H1 (cell line): ENCODE measurements at regions not wholly inside any gene's neighbourhood (a gene's known extent, or its start where the extent isn't known, plus 50 kb on each side); places are given as distances from the start of the nearest gene placed in this dataset.

Source experiments
- CTCF ChIA-PET: fragments of 300-600 bp; sonication (Branson Sonifier 250); formaldehyde crosslinking; loops from one replicate; lab custom pipeline; 2021; ENCODE audit not compliant: partially characterized antibody; lab: Charles Lee
- POLR2A ChIA-PET: fragments of 300-600 bp; sonication (Branson Sonifier 250); formaldehyde crosslinking; loops from one replicate; lab custom pipeline; 2021; ENCODE audit warnings: inconsistent platforms; ENCODE audit not compliant: partially characterized antibody; lab: Charles Lee
- DNase-seq, 2 experiments: peaks; one replicate each; pipeline versions ENCODE4 v3.0.0 to v3.0.0-alpha.2; 2010 to 2022; ENCODE audit warnings: low spot score in 2 of 2, low read depth in 1 of 2, mixed read lengths in 1 of 2
- FAIRE-seq: peaks from 2 replicates; lab custom pipeline; 2011; peaks lifted over from hg19 to GRCh38; lab: Jason Lieb, UNC
- H2AFZ ChIP-seq: 2 replicates; pipeline ENCODE4 v1.8.1; 2012; ENCODE audit warnings: low read length, inconsistent platforms
- H2AK5ac ChIP-seq: 2 replicates; pipeline ENCODE4 v1.6.1; 2013; ENCODE audit warnings: low read depth, low read length
- H2BK120ac ChIP-seq: replicated peaks from 2 replicates; pipeline ENCODE3; 2013; ENCODE audit warnings: low read depth, low read length, inconsistent platforms
- H2BK12ac ChIP-seq: 2 replicates; pipeline ENCODE4 v1.6.1; 2013; ENCODE audit warnings: low read depth, low read length
- H2BK15ac ChIP-seq: 2 replicates; pipeline ENCODE4 v1.6.1; 2013; ENCODE audit warnings: low read length
- H2BK20ac ChIP-seq: 2 replicates; pipeline ENCODE4 v1.6.1; 2013; ENCODE audit warnings: low read length
- H2BK5ac ChIP-seq: 2 replicates; pipeline ENCODE4 v1.6.1; 2013; ENCODE audit warnings: low read depth, low read length
- H3K14ac ChIP-seq: 2 replicates; pipeline ENCODE4 v1.6.1; 2013; ENCODE audit warnings: inconsistent platforms; ENCODE audit not compliant: insufficient read length
- H3K18ac ChIP-seq: 2 replicates; pipeline ENCODE4 v1.6.1; 2013; ENCODE audit warnings: low read length; ENCODE audit errors: extremely low read depth
- H3K23ac ChIP-seq: 2 replicates; pipeline ENCODE4 v1.6.1; 2013; ENCODE audit warnings: inconsistent platforms; ENCODE audit not compliant: insufficient read length
- H3K23me2 ChIP-seq: 2 replicates; pipeline ENCODE4 v1.6.1; 2013; ENCODE audit warnings: low read depth, low read length
- H3K27ac ChIP-seq: 2 replicates; pipeline ENCODE4 v1.6.1; 2011; ENCODE audit warnings: low read depth, low read length, inconsistent platforms
- H3K27me3 ChIP-seq, 4 experiments: replicated peaks in 1 of 4; 1 replicate in 1 of 4; 2 replicates in 3 of 4; pipeline versions ENCODE4 v1.6.1 to v1.8.1; 2011 to 2013; ENCODE audit warnings: low read length in 3 of 4, mild to moderate bottlenecking in 3 of 4, inconsistent platforms in 2 of 4, mixed read lengths in 2 of 4, moderate library complexity in 1 of 4; ENCODE audit not compliant: control insufficient read depth in 3 of 4, insufficient read depth in 3 of 4; ENCODE audit errors: extremely low read depth in 1 of 4
- H3K36me3 ChIP-seq, 4 experiments: 2 replicates each; pipeline versions ENCODE4 v1.6.1 to v1.8.1; 2011 to 2013; ENCODE audit warnings: mild to moderate bottlenecking in 4 of 4, low read length in 3 of 4, moderate library complexity in 2 of 4, control low read depth in 1 of 4, inconsistent platforms in 1 of 4; ENCODE audit not compliant: insufficient read depth in 4 of 4, control insufficient read depth in 2 of 4
- H3K4ac ChIP-seq: replicated peaks from 2 replicates; pipeline ENCODE3; 2013; ENCODE audit warnings: low read length, low read depth, mixed read lengths, inconsistent platforms; ENCODE audit not compliant: insufficient read length
- H3K4me1 ChIP-seq, 4 experiments: replicated peaks in 1 of 4; 1 replicate in 1 of 4; 2 replicates in 3 of 4; pipeline versions ENCODE4 v1.6.1 to v1.8.1; 2011 to 2013; ENCODE audit warnings: low read length in 3 of 4, inconsistent platforms in 2 of 4, mixed read lengths in 1 of 4; ENCODE audit not compliant: insufficient read depth in 4 of 4, control insufficient read depth in 3 of 4
- H3K4me2 ChIP-seq, 2 experiments: 2 replicates each; pipeline versions ENCODE4 v1.6.1 to v1.8.1; 2011 to 2013; ENCODE audit warnings: low read depth in 2 of 2, low read length in 2 of 2, control low read depth in 1 of 2, inconsistent platforms in 1 of 2, mild to moderate bottlenecking in 1 of 2; ENCODE audit not compliant: insufficient read depth in 1 of 2
- H3K4me3 ChIP-seq, 4 experiments: fragments of 200-600, 300-600 bp in 1 of 4; sonication (generic), shearing (Covaris generic), sonication (Bioruptor Twin) in 1 of 4; 2 replicates each; pipeline versions ENCODE4 v1.5.1 to v1.8.1; 2011 to 2016; ENCODE audit warnings: low read length in 4 of 4, low read depth in 3 of 4, control low read depth in 2 of 4, inconsistent platforms in 2 of 4, mild to moderate bottlenecking in 2 of 4, mixed read lengths in 1 of 4, moderate library complexity in 1 of 4; ENCODE audit not compliant: insufficient read depth in 2 of 4; ENCODE audit errors: extremely low read depth in 1 of 4
- H3K56ac ChIP-seq: replicated peaks from 2 replicates; pipeline ENCODE3; 2013; ENCODE audit warnings: low read depth, mild to moderate bottlenecking, mixed read lengths, low read length, inconsistent platforms; ENCODE audit not compliant: insufficient read length
- H3K79me1 ChIP-seq: 2 replicates; pipeline ENCODE4 v1.6.1; 2013; ENCODE audit warnings: low read depth, low read length, control low read depth
- H3K79me2 ChIP-seq, 2 experiments: 2 replicates each; pipeline versions ENCODE4 v1.6.1 to v1.8.1; 2012 to 2013; ENCODE audit warnings: low read length in 2 of 2, mild to moderate bottlenecking in 2 of 2, inconsistent platforms in 1 of 2; ENCODE audit not compliant: insufficient read depth in 2 of 2, control insufficient read depth in 1 of 2
- H3K9ac ChIP-seq, 4 experiments: replicated peaks in 1 of 4; 1 replicate in 1 of 4; 2 replicates in 3 of 4; pipeline versions ENCODE4 v1.6.1 to v1.8.1; 2011 to 2013; ENCODE audit warnings: low read depth in 3 of 4, low read length in 3 of 4, control low read depth in 2 of 4, mild to moderate bottlenecking in 2 of 4, moderate library complexity in 2 of 4, inconsistent platforms in 1 of 4; ENCODE audit errors: extremely low read depth in 1 of 4
- H3K9me3 ChIP-seq, 2 experiments: 2 replicates each; pipeline versions ENCODE4 v1.6.1 to v1.8.1; 2012 to 2013; ENCODE audit warnings: mild to moderate bottlenecking in 2 of 2, moderate library complexity in 2 of 2, control low read depth in 1 of 2, inconsistent platforms in 1 of 2, low read depth in 1 of 2, low read length in 1 of 2, mixed read lengths in 1 of 2; ENCODE audit not compliant: insufficient read depth in 2 of 2
- H4K20me1 ChIP-seq, 2 experiments: replicated peaks in 1 of 2; 2 replicates each; pipeline versions ENCODE3 to v1.8.1; 2011 to 2013; ENCODE audit warnings: inconsistent platforms in 2 of 2, low read length in 2 of 2, mild to moderate bottlenecking in 1 of 2; ENCODE audit not compliant: insufficient read depth in 2 of 2, control insufficient read depth in 1 of 2
- H4K5ac ChIP-seq: 2 replicates; pipeline ENCODE4 v1.6.1; 2013; ENCODE audit warnings: low read length, low read depth, mixed read lengths, inconsistent platforms; ENCODE audit not compliant: insufficient read length
- H4K8ac ChIP-seq: 2 replicates; pipeline ENCODE4 v1.8.0; 2013; ENCODE audit warnings: mild to moderate bottlenecking, moderate library complexity, low read length, inconsistent platforms; ENCODE audit not compliant: insufficient read depth; ENCODE audit errors: extremely low read depth
- H4K91ac ChIP-seq: replicated peaks from 2 replicates; pipeline ENCODE3; 2013; ENCODE audit warnings: low read length, mixed read lengths, inconsistent platforms; ENCODE audit not compliant: insufficient read length
- CEBPB ChIP-seq: IDR thresholded peaks from 2 replicates; pipeline ENCODE4 v1.6.1; 2012; ENCODE audit warnings: low read depth, low read length
- CHD1 ChIP-seq: IDR thresholded peaks from 2 replicates; pipeline ENCODE4 v1.6.1; 2012; ENCODE audit warnings: low read depth, low read length, improper control_type of control experiment
- MAFK ChIP-seq: IDR thresholded peaks from 2 replicates; pipeline ENCODE4 v1.6.1; 2012; ENCODE audit warnings: low read depth, mild to moderate bottlenecking, improper control_type of control experiment, low read length
- WGBS, 2 experiments: shearing (Covaris generic) in 1 of 2; methylation state at CpG; one replicate each; pipeline versions ENCODE4 v1.1.6 to v1.1.7; 2013 to 2015; ENCODE audit warnings: low lambda C conversion rate in 2 of 2, mixed read lengths in 2 of 2, inconsistent platforms in 1 of 2, low coverage in 1 of 2, missing lambda C conversion rate in 1 of 2; ENCODE audit not compliant: insufficient replicate concordance in 2 of 2, insufficient coverage in 1 of 2, insufficient read length in 1 of 2; ENCODE audit errors: extremely low coverage in 1 of 2, missing lambda C conversion rate in 1 of 2; 5-methylcytosine and 5-hydroxymethylcytosine counted together

GRCh38 chr10:121674885-121675284 lies 76.6 kb upstream of the FGFR2 start:
- no peaks in the 10 kb centered on the region for H3K79me1 ChIP-seq
- no peak for FAIRE-seq
- no peaks in the 10 kb centered on the region for H3K79me2 ChIP-seq
- no peak overlapping the region for H2BK120ac ChIP-seq
- no peak overlapping the region for H3K9ac ChIP-seq
- H4K8ac ChIP-seq: no peak overlapping the region
- H3K9me3 ChIP-seq: peaks cover 10 to 14% of the 10 kb centered on the region in 2 experiments; a peak in 3 of 4 replicates
- no peaks in the 10 kb centered on the region for H3K4me1 ChIP-seq
- no peak overlapping the region for H3K23ac ChIP-seq
- no peak overlapping the region for H2BK12ac ChIP-seq
- no peak overlapping the region for H2BK5ac ChIP-seq
- no peak for DNase-seq
- H2BK20ac ChIP-seq: no peak overlapping the region
- H3K36me3 ChIP-seq: 0 out of 8 replicates have a peak, but pooled peaks cover 0 to 3% (median 0%) of the 10 kb centered on the region in 4 experiments
- TF ChIP-seq CEBPB (no peak), CHD1 (no peak), MAFK (no peak)
- H3K18ac ChIP-seq: no peak overlapping the region
- no peak overlapping the region for H3K27ac ChIP-seq
- H3K56ac ChIP-seq: no peak overlapping the region
- H4K20me1 ChIP-seq: no peaks in the 10 kb centered on the region
- POLR2A ChIA-PET: no interaction called here
- CTCF ChIA-PET: interaction anchor here (1.0 kb wide), 1 partner anchor 12 kb away, joined by 5 read pairs; no protein-coding TSS in a partner anchor
- 88% methylated on average over 4 of the region's 4 CpGs; no CpG with 5 or more reads in 1 of the 2 experiments for WGBS, 2 experiments
- no peak overlapping the region for H2BK15ac ChIP-seq
- no peak overlapping the region for H3K4me3 ChIP-seq
- no peaks in the 10 kb centered on the region for H3K23me2 ChIP-seq
- no peak overlapping the region for H2AK5ac ChIP-seq
- no peak overlapping the region for H3K14ac ChIP-seq
- no peak overlapping the region for H3K4me2 ChIP-seq
- H3K27me3 ChIP-seq: no peaks in the 10 kb centered on the region
- H2AFZ ChIP-seq: no peak overlapping the region
- H4K91ac ChIP-seq: no peak overlapping the region
- no peak overlapping the region for H3K4ac ChIP-seq
- H4K5ac ChIP-seq: no peak overlapping the region
